ENCODE measurements at regions not wholly inside any gene's neighbourhood (a gene's known extent, or its start where the extent isn't known, plus 50 kb on each side); places are given as distances from the start of the nearest gene placed in this dataset.

DNA sequence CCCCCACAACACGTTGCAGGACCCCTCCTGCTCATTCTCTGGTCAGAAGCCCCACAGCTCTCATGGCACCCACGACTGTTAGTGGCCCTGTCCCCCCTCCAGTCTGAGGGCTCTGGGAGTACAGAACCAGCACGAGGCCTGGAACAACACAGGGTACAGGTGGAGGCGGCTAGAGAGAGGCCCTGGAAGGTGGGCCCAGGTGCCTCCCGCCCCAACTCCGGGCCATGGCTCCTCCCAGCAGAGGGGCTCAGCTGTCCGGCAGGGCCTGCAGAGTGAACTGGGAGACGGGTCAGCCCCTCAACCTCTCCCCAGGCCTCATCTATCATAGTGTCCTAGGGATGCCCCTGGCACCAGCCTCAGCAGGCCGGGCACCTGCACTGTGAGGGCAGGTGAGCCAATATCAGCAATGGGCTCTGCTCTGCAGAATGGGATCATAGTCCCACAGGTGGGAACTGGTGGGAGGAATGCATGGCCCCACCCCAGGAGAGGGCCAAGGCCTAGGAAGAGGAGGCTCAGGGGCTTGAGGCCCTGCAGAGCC, 58.6 kb downstream of the BARX1 start:
- TF ChIP-seq, protein P1, sequence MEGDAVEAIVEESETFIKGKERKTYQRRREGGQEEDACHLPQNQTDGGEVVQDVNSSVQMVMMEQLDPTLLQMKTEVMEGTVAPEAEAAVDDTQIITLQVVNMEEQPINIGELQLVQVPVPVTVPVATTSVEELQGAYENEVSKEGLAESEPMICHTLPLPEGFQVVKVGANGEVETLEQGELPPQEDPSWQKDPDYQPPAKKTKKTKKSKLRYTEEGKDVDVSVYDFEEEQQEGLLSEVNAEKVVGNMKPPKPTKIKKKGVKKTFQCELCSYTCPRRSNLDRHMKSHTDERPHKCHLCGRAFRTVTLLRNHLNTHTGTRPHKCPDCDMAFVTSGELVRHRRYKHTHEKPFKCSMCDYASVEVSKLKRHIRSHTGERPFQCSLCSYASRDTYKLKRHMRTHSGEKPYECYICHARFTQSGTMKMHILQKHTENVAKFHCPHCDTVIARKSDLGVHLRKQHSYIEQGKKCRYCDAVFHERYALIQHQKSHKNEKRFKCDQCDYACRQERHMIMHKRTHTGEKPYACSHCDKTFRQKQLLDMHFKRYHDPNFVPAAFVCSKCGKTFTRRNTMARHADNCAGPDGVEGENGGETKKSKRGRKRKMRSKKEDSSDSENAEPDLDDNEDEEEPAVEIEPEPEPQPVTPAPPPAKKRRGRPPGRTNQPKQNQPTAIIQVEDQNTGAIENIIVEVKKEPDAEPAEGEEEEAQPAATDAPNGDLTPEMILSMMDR (conservative IDR thresholded peaks at IDR 0.05 in 1 of 2, IDR thresholded peaks at IDR 0.05 in 1 of 2; ENCODE audit: low read depth in 1 of 2, low read length in 2 of 2) = no peak
- TF ChIP-seq EZH2 (IDR thresholded peaks at IDR 0.05; ENCODE audit: low read length, missing control alignments) = no peak
